IPS DF 6.9 (cell line): ENCODE measurements at regions not wholly inside any gene's neighbourhood (a gene's known extent, or its start where the extent isn't known, plus 50 kb on each side); places are given as distances from the start of the nearest gene placed in this dataset.
A peak's percentile ranks its signal among the peaks of the same experiment; 100 is the strongest.

Experiments
- DNase-seq: peaks from one replicate; pipeline ENCODE4 v3.0.0-alpha.2; 2013; ENCODE audit warnings: low read depth, low spot score
- H3K27ac ChIP-seq: one replicate; pipeline ENCODE4 v1.5.1; 2013; ENCODE audit warnings: low read length, control low read depth
- H3K27me3 ChIP-seq: 2 replicates; pipeline ENCODE4 v1.6.1; 2013; ENCODE audit warnings: mild to moderate bottlenecking, low read length; ENCODE audit not compliant: control insufficient read depth, insufficient read depth
- H3K36me3 ChIP-seq: 2 replicates; pipeline ENCODE4 v1.6.1; 2013; ENCODE audit warnings: low read length; ENCODE audit not compliant: control insufficient read depth, insufficient read depth
- H3K4me1 ChIP-seq: 2 replicates; pipeline ENCODE4 v1.6.1; 2013; ENCODE audit warnings: low read length; ENCODE audit not compliant: control insufficient read depth, insufficient read depth
- H3K4me3 ChIP-seq: 2 replicates; pipeline ENCODE4 v1.5.1; 2013; ENCODE audit warnings: mild to moderate bottlenecking, low read length
- H3K9me3 ChIP-seq: 2 replicates; pipeline ENCODE4 v1.6.1; 2013; ENCODE audit warnings: low read length, inconsistent platforms; ENCODE audit not compliant: control insufficient read depth, insufficient read depth
- WGBS: extraction: QIAGEN DNeasy Blood & Tissue Kit; methylation state at CpG from one replicate; pipeline ENCODE4 v1.1.7; 2013; ENCODE audit warnings: mixed read lengths, missing lambda C conversion rate; ENCODE audit not compliant: insufficient read length, insufficient coverage; 5-methylcytosine and 5-hydroxymethylcytosine counted together

GRCh38 chr3:124574012-124574411 lies 156.2 kb upstream of the UMPS start:
- no peaks in the 10 kb centered on the region for H3K9me3 ChIP-seq
- no peaks in the 10 kb centered on the region for H3K4me1 ChIP-seq
- no peak overlapping the region for H3K4me3 ChIP-seq
- no peak overlapping the region for H3K27ac ChIP-seq
- H3K36me3 ChIP-seq: no peaks in the 10 kb centered on the region
- DNase-seq: no peak
- WGBS: no CpG with 5 or more reads among the region's 2 CpGs
- H3K27me3 ChIP-seq: no peaks in the 10 kb centered on the region

GRCh38 chr3:124576565-124577493 lies 153.4 kb upstream of the UMPS start:
- H3K27ac ChIP-seq: no peak overlapping the region

DNA sequence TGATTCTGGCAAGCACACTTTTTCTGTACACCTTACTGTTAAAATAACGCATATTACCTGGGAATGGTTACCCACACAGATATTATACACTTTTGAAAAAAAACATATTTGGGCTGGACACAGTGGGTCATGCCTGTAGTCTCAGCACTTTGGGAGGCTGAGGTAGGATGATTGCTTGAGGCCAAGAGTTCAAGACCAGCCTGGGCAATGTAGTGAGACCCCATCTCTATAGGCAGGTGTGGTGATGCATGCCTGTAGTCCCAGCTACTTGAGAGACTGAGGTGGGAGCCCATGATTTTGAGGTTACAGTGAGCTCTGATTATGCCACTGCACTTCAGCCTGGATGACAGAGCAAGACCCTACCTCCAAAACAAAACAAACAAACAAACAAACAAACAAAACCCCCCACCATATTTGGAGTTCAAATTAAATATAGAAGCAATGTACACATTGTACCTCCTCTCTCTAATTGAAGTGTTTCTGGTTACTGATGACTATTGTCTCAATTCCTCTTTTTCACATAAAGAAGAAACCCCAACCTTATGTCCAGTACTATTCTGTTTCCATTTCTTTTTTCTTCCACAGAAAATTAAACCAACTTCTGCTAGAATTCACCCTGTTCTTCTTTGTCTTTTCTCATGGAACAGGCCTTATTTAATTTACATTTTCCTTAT lies 152.6 kb upstream of the UMPS start:
- Histone ChIP-seq H3K9me3 (no peaks in the 10 kb centered on the region), H3K27me3 (no peaks in the 10 kb centered on the region), H3K27ac (no peak overlapping the region), H3K4me3 (no peak overlapping the region), H3K36me3 (no peaks in the 10 kb centered on the region), H3K4me1 (no peaks in the 10 kb centered on the region)
- DNase-seq: no peak
- WGBS: no CpG with 5 or more reads among the region's 1 CpG

More at GRCh38 chr3:124576565-124577493, 153.4 kb upstream of the UMPS start:
- Histone ChIP-seq H3K9me3 (no peaks in the 10 kb centered on the region), H3K27me3 (no peaks in the 10 kb centered on the region), H3K4me3 (no peak overlapping the region), H3K36me3 (no peaks in the 10 kb centered on the region), H3K4me1 (no peaks in the 10 kb centered on the region)
- WGBS: no CpG with 5 or more reads among the region's 5 CpGs
- no peak for DNase-seq

- H3K9me3 ChIP-seq: no peaks in the 10 kb centered on the region
- H3K4me3 ChIP-seq: no peak overlapping the region
- DNase-seq: no peak
- H3K4me1 ChIP-seq: no peaks in the 10 kb centered on the region
- no peak overlapping the region for H3K27ac ChIP-seq
- WGBS: no CpG with 5 or more reads among the region's 2 CpGs
- no peaks in the 10 kb centered on the region for H3K36me3 ChIP-seq
- no peaks in the 10 kb centered on the region; the same call in 1 of the 2 replicates for H3K27me3 ChIP-seq
These were observed 150.6 kb upstream of the UMPS start for GRCh38 chr3:124579641-124580040.

- no peak for DNase-seq
- H3K9me3 ChIP-seq: no peaks in the 10 kb centered on the region
- H3K4me3 ChIP-seq: no peak overlapping the region
- no CpG with 5 or more reads among the region's 4 CpGs for WGBS
- no peaks in the 10 kb centered on the region for H3K36me3 ChIP-seq
- H3K4me1 ChIP-seq: peaks cover 5% of the 10 kb centered on the region; the same call in 1 of the 2 replicates
- H3K27ac ChIP-seq: no peak overlapping the region
- H3K27me3 ChIP-seq: peaks cover 14% of the 10 kb centered on the region
These were observed 148.1 kb upstream of the UMPS start for GRCh38 chr3:124582196-124582595.

DNA sequence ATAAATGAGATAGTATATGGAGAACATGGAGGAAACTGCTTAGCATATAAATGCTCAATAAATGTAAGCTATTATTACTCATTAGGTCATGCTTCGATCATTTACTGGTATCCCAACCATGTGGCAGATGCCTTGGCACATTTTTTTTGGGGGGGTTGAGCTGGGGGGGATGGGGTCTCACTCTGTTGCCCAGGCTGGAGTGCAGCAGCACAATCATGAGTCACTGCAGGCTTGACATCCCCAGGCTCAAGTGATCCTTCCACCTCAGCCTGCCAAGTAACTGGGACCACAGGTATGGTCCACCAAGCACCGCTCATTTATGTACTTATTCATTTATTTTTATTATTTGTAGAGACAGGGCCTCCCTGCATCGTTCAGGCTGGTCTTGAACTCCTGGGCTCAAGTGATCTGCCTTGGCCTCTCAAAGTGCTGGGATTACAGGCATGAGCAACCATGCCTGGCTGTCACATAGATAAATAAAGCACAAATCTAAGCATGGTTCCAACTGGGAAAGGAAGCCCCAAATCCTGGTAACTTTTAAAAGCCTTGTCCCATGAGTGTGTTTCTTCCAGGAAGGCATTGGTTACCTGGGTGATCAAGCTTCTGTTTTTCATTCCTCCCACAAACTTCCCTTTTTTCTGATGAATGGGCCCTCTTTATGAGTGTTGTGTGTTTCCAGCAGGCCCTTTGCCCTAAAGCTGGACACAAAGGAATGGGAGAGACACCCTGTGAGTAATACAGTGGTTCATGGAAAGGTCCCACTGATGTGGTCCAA lies 147.4 kb upstream of the UMPS start:
- WGBS: no CpG with 5 or more reads among the region's 3 CpGs

GRCh38 chr3:124584245-124584551 lies 146.1 kb upstream of the UMPS start:
- no peak overlapping the region for H3K27ac ChIP-seq
- peaks cover 14% of the 10 kb centered on the region for H3K27me3 ChIP-seq
- no peaks in the 10 kb centered on the region for H3K36me3 ChIP-seq
- peaks cover 5% of the 10 kb centered on the region; the same call in 1 of the 2 replicates for H3K4me1 ChIP-seq
- WGBS: no CpG with 5 or more reads among the region's 9 CpGs
- H3K9me3 ChIP-seq: no peaks in the 10 kb centered on the region
- DNase-seq: no peak
- peak overlapping the region; percentile 36; the same call in 1 of the 2 replicates for H3K4me3 ChIP-seq

More for the DNA sequence above, 147.4 kb upstream of the UMPS start:
- H3K27ac ChIP-seq: no peak overlapping the region
- peaks cover 5% of the 10 kb centered on the region; the same call in 1 of the 2 replicates for H3K4me1 ChIP-seq
- no peak overlapping the region for H3K4me3 ChIP-seq
- no peaks in the 10 kb centered on the region for H3K36me3 ChIP-seq
- H3K9me3 ChIP-seq: no peaks in the 10 kb centered on the region
- peaks cover 14% of the 10 kb centered on the region for H3K27me3 ChIP-seq
- DNase-seq: no peak

DNA sequence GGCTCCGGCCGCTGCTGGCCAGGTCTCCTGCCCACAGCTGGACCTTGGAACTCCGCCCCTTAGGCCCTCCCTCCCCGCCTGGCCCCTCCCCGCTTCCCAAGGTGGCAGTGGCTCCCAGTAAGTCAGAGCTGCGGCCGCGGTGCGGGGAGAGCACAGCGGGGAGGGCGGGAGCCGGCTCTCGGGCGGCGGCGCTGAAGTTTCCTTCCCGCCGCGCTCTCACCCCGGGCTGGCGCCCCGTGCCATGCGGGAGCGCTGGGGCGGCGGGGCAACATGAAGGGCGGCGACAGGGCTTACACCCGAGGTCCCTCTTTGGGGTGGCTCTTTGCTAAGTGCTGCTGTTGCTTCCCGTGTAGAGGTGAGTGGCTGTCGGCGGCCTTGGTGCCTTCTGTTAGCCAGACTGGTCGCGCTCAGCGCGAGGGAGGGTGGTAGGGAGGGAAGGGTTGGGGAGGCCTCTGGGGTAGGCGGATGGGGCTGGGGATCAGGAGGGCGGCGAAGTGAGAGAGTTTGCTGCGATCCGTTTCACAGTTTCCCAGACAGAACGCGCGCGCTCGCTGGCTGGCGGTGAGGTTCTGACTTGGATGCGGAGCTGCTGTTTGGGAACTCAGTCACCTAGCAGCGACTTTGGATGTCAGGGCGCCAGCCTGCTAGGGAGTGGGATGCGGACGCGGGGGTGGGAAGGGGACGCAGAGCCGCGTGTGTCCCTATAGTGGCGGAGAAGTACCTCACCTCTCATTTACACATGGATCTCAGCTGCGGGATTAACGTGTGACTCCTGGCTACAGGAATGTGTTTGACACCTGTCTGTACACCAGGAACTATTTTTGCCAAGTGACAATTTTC lies 145.5 kb upstream of the UMPS start:
- Histone ChIP-seq H3K36me3 (no peaks in the 10 kb centered on the region), H3K9me3 (no peaks in the 10 kb centered on the region), H3K27me3 (peaks cover 14% of the 10 kb centered on the region), H3K4me1 (peaks cover 5% of the 10 kb centered on the region; the same call in 1 of the 2 replicates), H3K4me3 (peak overlapping the region; percentile 36; the same call in 1 of the 2 replicates), H3K27ac (no peak overlapping the region)
- WGBS: no CpG with 5 or more reads among the region's 59 CpGs
- DNase-seq: no peak

DNA sequence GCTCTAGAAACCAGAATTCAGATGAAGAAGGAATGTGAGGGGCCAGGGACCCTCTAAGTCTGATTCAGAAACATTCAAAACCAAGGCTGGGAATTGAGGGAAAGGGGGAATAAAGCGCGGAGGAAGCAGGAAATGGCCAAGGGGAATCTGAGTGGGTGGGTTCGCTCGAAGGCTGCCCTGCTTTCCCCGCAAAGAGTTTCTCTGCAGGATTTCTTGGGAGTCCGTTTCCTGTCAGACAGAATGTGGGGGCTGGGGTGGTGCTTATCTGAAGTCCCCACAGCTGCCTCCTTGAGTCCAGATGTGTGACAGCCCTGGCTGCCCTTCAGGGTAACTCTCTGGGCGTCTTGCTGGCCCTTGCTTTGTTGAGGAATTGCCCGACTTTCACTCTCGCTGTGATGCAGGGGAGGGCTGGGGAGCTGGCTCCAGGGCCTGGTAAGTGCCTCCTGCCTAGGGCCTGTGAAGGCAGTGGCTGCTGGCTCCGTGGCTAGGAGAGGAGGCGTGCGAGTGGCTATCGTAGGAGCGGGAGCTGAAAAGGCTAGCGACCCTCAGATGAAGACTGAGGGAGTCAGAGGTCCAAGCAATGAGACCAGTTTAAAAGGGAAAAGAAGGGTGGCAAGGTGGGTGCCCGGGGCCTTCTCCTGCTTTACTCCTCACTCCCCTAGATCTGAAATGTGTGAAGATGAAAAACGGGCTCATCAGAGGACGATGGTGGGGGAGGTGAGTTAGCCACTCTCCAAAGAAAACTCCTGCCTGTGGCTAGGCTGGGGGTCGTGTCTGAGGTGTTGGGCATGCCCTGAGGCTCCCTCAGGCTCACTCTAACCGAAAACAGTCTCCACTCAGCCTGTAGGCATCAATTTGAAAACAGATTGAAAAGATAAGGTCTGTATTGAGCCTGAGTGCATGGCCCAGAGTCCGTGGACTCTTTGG lies 143.9 kb upstream of the UMPS start:
- DNase-seq: no peak
- Histone ChIP-seq H3K36me3 (no peaks in the 10 kb centered on the region), H3K9me3 (no peaks in the 10 kb centered on the region), H3K4me1 (peaks cover 5% of the 10 kb centered on the region; the same call in 1 of the 2 replicates), H3K27me3 (peaks cover 14% of the 10 kb centered on the region), H3K27ac (no peak overlapping the region), H3K4me3 (no peak overlapping the region)
- WGBS: no CpG with 5 or more reads among the region's 21 CpGs
